ENCODE measurements at regions not wholly inside any gene's neighbourhood (a gene's known extent, or its start where the extent isn't known, plus 50 kb on each side); places are given as distances from the start of the nearest gene placed in this dataset.

- no peaks in the 10 kb centered on the region for H3K4me1 ChIP-seq (ENCODE audit: insufficient read depth, low read length)
- no peak overlapping the region for H3K9ac ChIP-seq (ENCODE audit: low read depth, low read length)
- no peak overlapping the region for H3K4me3 ChIP-seq (ENCODE audit: low read length)
- H3K27me3 ChIP-seq (ENCODE audit: insufficient read depth, low read length) = no peaks in the 10 kb centered on the region
- WGBS = 86% methylated on average over 3 of the region's 3 CpGs
- no peaks in the 10 kb centered on the region for H3K36me3 ChIP-seq (ENCODE audit: insufficient read depth, low read length)
- H3K9me3 ChIP-seq (ENCODE audit: insufficient read depth, low read depth, low read length) = no peaks in the 10 kb centered on the region; the same call in 1 of the 2 replicates
- H3K27ac ChIP-seq (ENCODE audit: low read depth, low read length) = no peak overlapping the region
These were observed 748.1 kb upstream of the LRATD1 start for GRCh38 chr2:13884291-13884976.

GRCh38 chr2:13901526-13901925 lies 731.0 kb upstream of the LRATD1 start:
- Histone ChIP-seq H3K27me3 (ENCODE audit: insufficient read depth, low read length) (no peaks in the 10 kb centered on the region), H3K36me3 (ENCODE audit: insufficient read depth, low read length) (no peaks in the 10 kb centered on the region), H3K9ac (ENCODE audit: low read depth, low read length) (no peak overlapping the region), H3K4me3 (ENCODE audit: low read length) (no peak overlapping the region), H3K4me1 (ENCODE audit: insufficient read depth, low read length) (no peaks in the 10 kb centered on the region), H3K27ac (ENCODE audit: low read depth, low read length) (no peak overlapping the region), H3K9me3 (ENCODE audit: insufficient read depth, low read depth, low read length) (peaks cover 18% of the 10 kb centered on the region)
- no CpG with 5 or more reads among the region's 1 CpG for WGBS

GRCh38 chr2:13905831-13906230 lies 726.7 kb upstream of the LRATD1 start:
- peaks cover 10% of the 10 kb centered on the region; the same call in 1 of the 2 replicates for H3K9me3 ChIP-seq (ENCODE audit: insufficient read depth, low read depth, low read length)
- WGBS = no CpG with 5 or more reads among the region's 2 CpGs
- no peaks in the 10 kb centered on the region for H3K4me1 ChIP-seq (ENCODE audit: insufficient read depth, low read length)
- H3K4me3 ChIP-seq (ENCODE audit: low read length) = no peak overlapping the region
- H3K27ac ChIP-seq (ENCODE audit: low read depth, low read length) = no peak overlapping the region
- H3K36me3 ChIP-seq (ENCODE audit: insufficient read depth, low read length) = no peaks in the 10 kb centered on the region
- H3K27me3 ChIP-seq (ENCODE audit: insufficient read depth, low read length) = no peaks in the 10 kb centered on the region
- no peak overlapping the region for H3K9ac ChIP-seq (ENCODE audit: low read depth, low read length)

- H3K9ac ChIP-seq (ENCODE audit: low read depth, low read length) = no peak overlapping the region
- 75% methylated on average over 2 of the region's 2 CpGs for WGBS
- H3K4me3 ChIP-seq (ENCODE audit: low read length) = no peak overlapping the region
- no peaks in the 10 kb centered on the region for H3K27me3 ChIP-seq (ENCODE audit: insufficient read depth, low read length)
- no peaks in the 10 kb centered on the region for H3K4me1 ChIP-seq (ENCODE audit: insufficient read depth, low read length)
- H3K27ac ChIP-seq (ENCODE audit: low read depth, low read length) = no peak overlapping the region
- no peaks in the 10 kb centered on the region for H3K36me3 ChIP-seq (ENCODE audit: insufficient read depth, low read length)
- no peaks in the 10 kb centered on the region; the same call in 1 of the 2 replicates for H3K9me3 ChIP-seq (ENCODE audit: insufficient read depth, low read depth, low read length)
These were observed 716.5 kb upstream of the LRATD1 start for GRCh38 chr2:13916066-13916465.

- Histone ChIP-seq H3K27ac (ENCODE audit: low read depth, low read length) (no peak overlapping the region), H3K4me1 (ENCODE audit: insufficient read depth, low read length) (no peaks in the 10 kb centered on the region), H3K27me3 (ENCODE audit: insufficient read depth, low read length) (no peaks in the 10 kb centered on the region), H3K4me3 (ENCODE audit: low read length) (no peak overlapping the region), H3K9ac (ENCODE audit: low read depth, low read length) (no peak overlapping the region), H3K9me3 (ENCODE audit: insufficient read depth, low read depth, low read length) (0 out of 2 replicates have a peak, but pooled peaks cover 6% of the 10 kb centered on the region), H3K36me3 (ENCODE audit: insufficient read depth, low read length) (no peaks in the 10 kb centered on the region)
- 60% methylated on average over 1 of the region's 1 CpG for WGBS
These were observed 714.6 kb upstream of the LRATD1 start for GRCh38 chr2:13917958-13918357.

- WGBS = 74% methylated on average over 4 of the region's 4 CpGs
- no peak overlapping the region for H3K27ac ChIP-seq (ENCODE audit: low read depth, low read length)
These were observed 712.5 kb upstream of the LRATD1 start for GRCh38 chr2:13919981-13920382.

GRCh38 chr2:13921245-13921644 lies 711.3 kb upstream of the LRATD1 start:
- H3K9me3 ChIP-seq (ENCODE audit: insufficient read depth, low read depth, low read length) = peaks cover 11% of the 10 kb centered on the region; the same call in 1 of the 2 replicates
- no peaks in the 10 kb centered on the region for H3K36me3 ChIP-seq (ENCODE audit: insufficient read depth, low read length)
- no peaks in the 10 kb centered on the region for H3K27me3 ChIP-seq (ENCODE audit: insufficient read depth, low read length)
- no peak overlapping the region for H3K27ac ChIP-seq (ENCODE audit: low read depth, low read length)
- H3K4me1 ChIP-seq (ENCODE audit: insufficient read depth, low read length) = no peaks in the 10 kb centered on the region
- H3K4me3 ChIP-seq (ENCODE audit: low read length) = no peak overlapping the region
- H3K9ac ChIP-seq (ENCODE audit: low read depth, low read length) = no peak overlapping the region
- WGBS = 92% methylated on average over 1 of the region's 2 CpGs

More at GRCh38 chr2:13919981-13920382, 712.5 kb upstream of the LRATD1 start:
- no peak overlapping the region for H3K9ac ChIP-seq (ENCODE audit: low read depth, low read length)
- peaks cover 11% of the 10 kb centered on the region; the same call in 1 of the 2 replicates for H3K9me3 ChIP-seq (ENCODE audit: insufficient read depth, low read depth, low read length)
- no peaks in the 10 kb centered on the region for H3K36me3 ChIP-seq (ENCODE audit: insufficient read depth, low read length)
- H3K4me1 ChIP-seq (ENCODE audit: insufficient read depth, low read length) = no peaks in the 10 kb centered on the region
- no peaks in the 10 kb centered on the region for H3K27me3 ChIP-seq (ENCODE audit: insufficient read depth, low read length)
- no peak overlapping the region for H3K4me3 ChIP-seq (ENCODE audit: low read length)

GRCh38 chr2:13923823-13924222 lies 708.7 kb upstream of the LRATD1 start:
- no peak overlapping the region for H3K4me3 ChIP-seq (ENCODE audit: low read length)
- no peaks in the 10 kb centered on the region for H3K4me1 ChIP-seq (ENCODE audit: insufficient read depth, low read length)
- H3K27ac ChIP-seq (ENCODE audit: low read depth, low read length) = no peak overlapping the region
- no peak overlapping the region for H3K9ac ChIP-seq (ENCODE audit: low read depth, low read length)
- H3K27me3 ChIP-seq (ENCODE audit: insufficient read depth, low read length) = no peaks in the 10 kb centered on the region
- H3K9me3 ChIP-seq (ENCODE audit: insufficient read depth, low read depth, low read length) = peaks cover 11% of the 10 kb centered on the region; the same call in 1 of the 2 replicates
- H3K36me3 ChIP-seq (ENCODE audit: insufficient read depth, low read length) = no peaks in the 10 kb centered on the region
- 84% methylated on average over 5 of the region's 6 CpGs for WGBS

- H3K4me1 ChIP-seq (ENCODE audit: insufficient read depth, low read length) = no peaks in the 10 kb centered on the region
- no peak overlapping the region for H3K4me3 ChIP-seq (ENCODE audit: low read length)
- no peak overlapping the region for H3K27ac ChIP-seq (ENCODE audit: low read depth, low read length)
- H3K36me3 ChIP-seq (ENCODE audit: insufficient read depth, low read length) = no peaks in the 10 kb centered on the region
- 83% methylated on average over 2 of the region's 2 CpGs for WGBS
- H3K27me3 ChIP-seq (ENCODE audit: insufficient read depth, low read length) = no peaks in the 10 kb centered on the region
- no peak overlapping the region for H3K9ac ChIP-seq (ENCODE audit: low read depth, low read length)
- H3K9me3 ChIP-seq (ENCODE audit: insufficient read depth, low read depth, low read length) = peaks cover 8% of the 10 kb centered on the region
These were observed 690.4 kb upstream of the LRATD1 start for GRCh38 chr2:13942111-13942510.

GRCh38 chr2:13950761-13951160 lies 681.8 kb upstream of the LRATD1 start:
- no peak overlapping the region for H3K4me3 ChIP-seq (ENCODE audit: low read length)
- H3K27ac ChIP-seq (ENCODE audit: low read depth, low read length) = no peak overlapping the region
- H3K4me1 ChIP-seq (ENCODE audit: insufficient read depth, low read length) = no peaks in the 10 kb centered on the region
- no peak overlapping the region for H3K9ac ChIP-seq (ENCODE audit: low read depth, low read length)
- WGBS = no CpG with 5 or more reads among the region's 2 CpGs
- peaks cover 13% of the 10 kb centered on the region; the same call in 1 of the 2 replicates for H3K9me3 ChIP-seq (ENCODE audit: insufficient read depth, low read depth, low read length)
- no peaks in the 10 kb centered on the region for H3K27me3 ChIP-seq (ENCODE audit: insufficient read depth, low read length)
- H3K36me3 ChIP-seq (ENCODE audit: insufficient read depth, low read length) = no peaks in the 10 kb centered on the region

- Histone ChIP-seq H3K4me1 (ENCODE audit: insufficient read depth, low read length) (no peaks in the 10 kb centered on the region), H3K9ac (ENCODE audit: low read depth, low read length) (no peak overlapping the region), H3K27me3 (ENCODE audit: insufficient read depth, low read length) (no peaks in the 10 kb centered on the region), H3K27ac (ENCODE audit: low read depth, low read length) (no peak overlapping the region), H3K36me3 (ENCODE audit: insufficient read depth, low read length) (no peaks in the 10 kb centered on the region), H3K4me3 (ENCODE audit: low read length) (no peak overlapping the region), H3K9me3 (ENCODE audit: insufficient read depth, low read depth, low read length) (no peaks in the 10 kb centered on the region)
- WGBS = 74% methylated on average over 2 of the region's 2 CpGs
These were observed 663.7 kb upstream of the LRATD1 start for GRCh38 chr2:13968811-13969210.

All from HUES64 (cell line).